ENCODE measurements at regions not wholly inside any gene's neighbourhood (a gene's known extent, or its start where the extent isn't known, plus 50 kb on each side); places are given as distances from the start of the nearest gene placed in this dataset.

- TF ChIP-seq CTCF (conservative IDR thresholded peaks at IDR 0.05; ENCODE audit: low read depth, low read length) (no peak), EZH2 (IDR thresholded peaks at IDR 0.05; ENCODE audit: borderline replicate concordance, low read depth, low read length, poor library complexity, severe bottlenecking) (no peak)
These were observed 101.5 kb upstream of the MTPN start for GRCh38 chr7:136078630-136079029.

All from A673 (cell line).